ENCODE measurements at regions not wholly inside any gene's neighbourhood (a gene's known extent, or its start where the extent isn't known, plus 50 kb on each side); places are given as distances from the start of the nearest gene placed in this dataset.
"Not testable (repeated sequence)": the region's sequence is repeated elsewhere in the genome, so short reads cannot be mapped to it uniquely, and the experiment has no call there.

- no peak for TF ChIP-seq ZNF274 (IDR thresholded peaks at IDR 0.05; ENCODE audit: low read depth, low read length)
- no peak overlapping the region for H3K4me3 ChIP-seq (ENCODE audit: low read length)
Observed at GRCh38 chr3:144820726-144821125, 849.1 kb downstream of the DIPK2A start.

DNA sequence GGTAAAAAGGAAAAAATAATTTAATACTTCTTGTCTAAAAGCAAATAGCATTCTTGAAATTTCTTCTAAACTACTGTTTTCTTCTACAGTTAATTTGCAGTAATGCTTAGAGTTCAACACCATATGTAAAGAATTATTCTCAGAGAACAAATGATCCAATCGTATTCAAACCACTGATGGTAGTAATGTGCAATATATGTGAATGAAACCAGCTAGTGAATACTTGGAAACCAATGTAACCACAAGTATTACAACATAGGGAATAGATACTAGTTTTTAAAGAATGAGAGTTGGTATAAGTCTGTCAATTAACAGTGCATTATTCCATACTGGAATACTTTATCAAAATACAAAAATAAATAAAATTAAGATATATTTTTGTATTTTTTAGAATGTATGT lies 850.0 kb downstream of the DIPK2A start:
- TF ChIP-seq ZNF274 (IDR thresholded peaks at IDR 0.05; ENCODE audit: low read depth, low read length) = no peak
- H3K4me3 ChIP-seq (ENCODE audit: low read length) = no peak overlapping the region

DNA sequence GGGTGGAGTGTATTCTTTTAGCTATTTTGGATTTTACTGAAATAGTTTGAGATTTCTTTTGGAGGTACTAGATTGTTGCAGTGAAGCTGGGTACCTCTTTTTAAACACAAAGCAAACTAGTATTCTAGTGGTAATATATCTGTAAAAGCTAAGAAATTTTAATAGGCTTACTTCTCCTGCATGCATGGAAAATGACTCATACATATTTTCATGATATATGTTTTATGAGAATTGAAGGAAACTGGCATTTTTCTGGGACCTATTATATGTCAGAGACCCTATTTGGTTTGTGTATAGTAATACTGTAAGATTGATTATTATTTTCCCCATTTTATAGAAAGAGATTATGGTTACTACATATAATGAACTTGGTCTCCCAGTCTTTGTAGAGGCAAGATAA lies 851.0 kb downstream of the DIPK2A start:
- TF ChIP-seq ZNF274 (IDR thresholded peaks at IDR 0.05; ENCODE audit: low read depth, low read length) = no peak

DNA sequence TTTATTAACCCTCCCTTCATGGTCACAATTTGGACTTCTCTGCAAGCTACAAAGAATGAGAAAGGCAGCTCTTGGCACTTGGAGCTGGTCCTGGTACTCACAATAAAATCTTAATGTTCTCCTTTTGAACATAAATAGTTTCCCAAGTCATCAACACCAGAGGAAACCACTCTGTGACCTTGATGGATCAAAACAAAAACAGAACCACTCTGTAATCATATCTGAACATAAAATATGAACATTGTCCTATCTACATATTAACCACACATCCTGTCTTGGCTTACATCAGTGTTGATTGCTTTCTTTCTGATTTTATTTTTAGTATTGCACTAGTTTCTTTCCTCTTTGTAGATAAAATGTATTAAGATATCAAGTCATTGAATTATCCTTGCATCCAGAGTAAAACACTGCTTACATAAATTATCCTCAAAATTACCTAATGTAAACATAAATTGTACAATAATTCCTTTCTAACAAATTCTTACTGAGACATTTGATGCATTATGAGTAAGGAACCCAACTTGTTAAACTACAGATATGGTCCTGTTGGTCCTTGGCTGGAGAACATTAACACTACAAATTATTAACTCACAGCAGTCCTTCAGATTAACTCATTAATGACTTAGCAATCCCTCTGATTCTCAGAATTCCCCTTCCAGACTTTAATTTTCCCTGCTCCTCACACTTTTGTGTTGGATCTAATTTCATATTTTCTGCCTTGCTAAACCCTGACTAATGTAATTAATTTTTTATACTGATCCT lies 860.5 kb downstream of the DIPK2A start:
- no peak overlapping the region for H3K4me3 ChIP-seq (ENCODE audit: low read length)
- TF ChIP-seq ZNF274 (IDR thresholded peaks at IDR 0.05; ENCODE audit: low read depth, low read length) = no peak

More for the DNA sequence above, 851.0 kb downstream of the DIPK2A start:
- no peak overlapping the region for H3K4me3 ChIP-seq (ENCODE audit: low read length)

GRCh38 chr3:144839991-144840390 lies 868.4 kb downstream of the DIPK2A start:
- no peak overlapping the region for H3K4me3 ChIP-seq (ENCODE audit: low read length)
- no peak for TF ChIP-seq ZNF274 (IDR thresholded peaks at IDR 0.05; ENCODE audit: low read depth, low read length)

DNA sequence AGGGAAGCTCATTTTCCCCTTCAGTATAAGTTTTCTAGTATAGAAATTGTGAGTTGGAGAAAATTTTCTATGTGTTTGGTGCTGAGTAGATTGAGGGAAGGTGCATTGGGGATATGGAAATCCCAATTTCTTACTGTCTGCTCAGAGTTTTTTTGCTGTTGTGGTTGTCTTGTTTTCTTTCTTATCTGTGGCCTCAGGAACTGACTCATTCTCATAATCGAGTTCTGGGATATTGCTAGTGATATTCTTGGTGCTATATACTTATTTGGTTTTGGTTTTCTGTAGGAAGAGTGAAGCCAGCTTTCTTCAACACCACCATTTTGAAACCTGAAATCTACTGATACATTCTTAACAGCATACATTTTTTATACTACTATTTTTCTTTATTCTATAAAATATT lies 869.2 kb downstream of the DIPK2A start:
- TF ChIP-seq ZNF274 (IDR thresholded peaks at IDR 0.05; ENCODE audit: low read depth, low read length) = no peak
- no peak overlapping the region for H3K4me3 ChIP-seq (ENCODE audit: low read length)

GRCh38 chr3:144843099-144843498 lies 871.5 kb downstream of the DIPK2A start:
- no peak overlapping the region for H3K4me3 ChIP-seq (ENCODE audit: low read length)
- no peak for TF ChIP-seq ZNF274 (IDR thresholded peaks at IDR 0.05; ENCODE audit: low read depth, low read length)

DNA sequence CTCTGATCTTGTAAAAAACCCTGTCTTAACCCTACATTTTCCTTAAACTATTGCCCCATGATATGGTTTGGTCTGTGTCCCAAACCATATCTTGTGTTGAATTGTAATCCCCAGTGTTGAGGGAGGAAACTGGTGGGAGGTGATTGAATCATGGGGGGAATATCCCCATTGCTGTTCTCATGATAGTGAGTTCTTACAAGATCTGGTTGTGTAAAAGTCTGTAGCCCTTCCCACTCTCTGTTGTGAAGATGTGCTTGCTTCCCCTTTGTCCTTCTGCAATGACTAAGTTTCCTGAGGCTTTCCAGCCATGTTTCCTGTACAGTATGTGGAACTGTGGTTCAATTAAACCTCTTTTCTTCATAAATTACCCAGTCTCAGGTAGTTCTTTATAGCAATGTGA lies 881.4 kb downstream of the DIPK2A start:
- H3K4me3 ChIP-seq (ENCODE audit: low read length) = no peak overlapping the region
- TF ChIP-seq ZNF274 (IDR thresholded peaks at IDR 0.05; ENCODE audit: low read depth, low read length) = no peak

GRCh38 chr3:144854020-144854419 lies 882.4 kb downstream of the DIPK2A start:
- not testable (repeated sequence) for H3K4me3 ChIP-seq (ENCODE audit: low read length)

GRCh38 chr3:144859161-144859560 lies 887.5 kb downstream of the DIPK2A start:
- no peak for TF ChIP-seq ZNF274 (IDR thresholded peaks at IDR 0.05; ENCODE audit: low read depth, low read length)
- H3K4me3 ChIP-seq (ENCODE audit: low read length) = no peak overlapping the region

DNA sequence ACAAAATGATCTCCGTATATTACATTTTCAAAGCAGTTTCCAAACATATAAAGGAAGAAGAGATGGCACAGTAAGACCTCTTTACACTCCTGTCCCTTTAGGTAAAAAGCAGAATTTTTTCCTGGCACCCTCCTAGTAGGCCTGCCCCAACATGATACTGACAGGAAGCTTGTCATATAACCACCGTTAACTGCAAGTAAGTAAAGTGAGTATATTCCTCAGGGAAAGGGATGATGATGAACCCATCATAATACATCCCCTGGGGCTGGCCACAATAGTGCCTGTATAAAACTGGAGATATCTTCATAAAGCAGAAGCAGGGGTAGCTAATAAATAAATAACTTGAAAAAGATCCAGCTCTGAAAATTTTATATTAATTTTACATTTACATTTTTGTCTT lies 893.0 kb downstream of the DIPK2A start:
- no peak for TF ChIP-seq ZNF274 (IDR thresholded peaks at IDR 0.05; ENCODE audit: low read depth, low read length)
- no peak overlapping the region for H3K4me3 ChIP-seq (ENCODE audit: low read length)

- no peak overlapping the region for H3K4me3 ChIP-seq (ENCODE audit: low read length)
- TF ChIP-seq ZNF274 (IDR thresholded peaks at IDR 0.05; ENCODE audit: low read depth, low read length) = no peak
Observed at GRCh38 chr3:144865948-144866347, 894.3 kb downstream of the DIPK2A start.

- H3K4me3 ChIP-seq (ENCODE audit: low read length) = no peak overlapping the region
- TF ChIP-seq ZNF274 (IDR thresholded peaks at IDR 0.05; ENCODE audit: low read depth, low read length) = no peak
Observed at GRCh38 chr3:144866476-144866875, 894.9 kb downstream of the DIPK2A start.

DNA sequence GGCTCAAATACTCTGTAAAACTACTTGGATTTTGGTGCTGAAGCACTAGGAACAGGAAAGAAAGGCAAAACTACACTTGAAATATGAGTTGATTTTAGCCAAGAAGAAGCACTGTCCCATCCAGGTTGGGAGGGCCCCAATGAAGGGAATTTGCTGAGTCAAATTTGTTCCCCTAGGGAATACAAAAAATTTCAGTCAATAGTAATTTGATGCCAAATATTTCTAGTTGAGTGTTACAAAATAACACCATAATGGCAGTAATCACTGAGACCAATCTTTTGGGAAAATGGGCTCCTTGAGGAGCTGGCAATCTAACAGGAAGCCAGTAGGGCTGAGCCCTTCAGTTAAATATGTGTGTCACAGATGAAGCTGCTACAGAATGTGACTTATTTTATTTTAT lies 896.9 kb downstream of the DIPK2A start:
- no peak overlapping the region for H3K4me3 ChIP-seq (ENCODE audit: low read length)
- no peak for TF ChIP-seq ZNF274 (IDR thresholded peaks at IDR 0.05; ENCODE audit: low read depth, low read length)

- TF ChIP-seq ZNF274 (IDR thresholded peaks at IDR 0.05; ENCODE audit: low read depth, low read length) = no peak
- no peak overlapping the region for H3K4me3 ChIP-seq (ENCODE audit: low read length)
Observed at GRCh38 chr3:144873066-144873465, 901.4 kb downstream of the DIPK2A start.

- H3K4me3 ChIP-seq (ENCODE audit: low read length) = no peak overlapping the region
- no peak for TF ChIP-seq ZNF274 (IDR thresholded peaks at IDR 0.05; ENCODE audit: low read depth, low read length)
Observed at GRCh38 chr3:144875211-144875610, 903.6 kb downstream of the DIPK2A start.
